K562 (cell line): ENCODE measurements at regions not wholly inside any gene's neighbourhood (a gene's known extent, or its start where the extent isn't known, plus 50 kb on each side); places are given as distances from the start of the nearest gene placed in this dataset.

ENCODE experiments used
- ARNT ChIP-seq, 2 experiments: fragments of 450-650 bp; IDR thresholded peaks; 2 replicates each; pipeline ENCODE4 v1.6.1; 2016; ENCODE audit warnings: mild to moderate bottlenecking in 1 of 2
- CBX2 ChIP-seq: fragments of 200-600 bp; sonication (generic); IDR thresholded peaks from one replicate; pipeline ENCODE4 v1.6.1; 2012; ENCODE audit warnings: mild to moderate bottlenecking, low read length, inconsistent platforms; ENCODE audit not compliant: insufficient read depth, poor library complexity, severe bottlenecking
- CBX3 ChIP-seq, 2 experiments: IDR thresholded peaks; 1 replicate in 1 of 2; 2 replicates in 1 of 2; pipeline ENCODE4 v1.6.1; 2012; ENCODE audit warnings: inconsistent platforms in 2 of 2, low read length in 2 of 2, borderline replicate concordance in 1 of 2, control low read depth in 1 of 2
- ESRRA ChIP-seq: fragments of 450-650 bp; IDR thresholded peaks from 2 replicates; pipeline ENCODE4 v1.6.1; 2014; ENCODE audit warnings: low read depth, mild to moderate bottlenecking, moderate library complexity, borderline replicate concordance
- FUS ChIP-seq: fragments of 200-400 bp; formaldehyde crosslinking; optimal IDR thresholded peaks from 2 replicates; pipeline ENCODE3; 2017; ENCODE audit warnings: low read depth, low read length
- GABPA ChIP-seq: fragments of 200-800 bp; sonication (Bioruptor generic); conservative IDR thresholded peaks from 2 replicates; pipeline ENCODE4 v1.6.1; 2016; ENCODE audit warnings: low read depth, missing genetic modification characterization, missing compliant biosample characterization
- GATAD2A ChIP-seq: fragments of 450-650 bp; IDR thresholded peaks from 2 replicates; pipeline ENCODE4 v1.6.1; 2017
- GMEB1 ChIP-seq: fragments of 250-450 bp; sonication (Bioruptor Pico); IDR thresholded peaks from 2 replicates; pipeline ENCODE4 v1.4.0; 2020; ENCODE audit warnings: mild to moderate bottlenecking
- HDAC2 ChIP-seq: fragments of 450-650 bp; IDR thresholded peaks from 2 replicates; pipeline ENCODE4 v1.6.1; 2016; ENCODE audit warnings: mild to moderate bottlenecking
- JUN ChIP-seq, 2 experiments: sonication (generic) in 1 of 2; formaldehyde crosslinking in 1 of 2; IDR thresholded peaks; 2 replicates each; pipeline versions ENCODE4 v1.6.1 to v1.8.0; 2012 to 2022; ENCODE audit warnings: borderline replicate concordance in 2 of 2, mild to moderate bottlenecking in 2 of 2, improper control_type of control experiment in 1 of 2, low read depth in 1 of 2, low read length in 1 of 2, missing genetic modification reagents in 1 of 2
- KLF6 ChIP-seq: fragments of 250-450 bp; sonication (Bioruptor Pico); IDR thresholded peaks from 2 replicates; pipeline ENCODE4 v1.4.0; 2020; ENCODE audit warnings: mild to moderate bottlenecking, moderate library complexity, borderline replicate concordance
- PURB ChIP-seq: sonication (generic); formaldehyde crosslinking; IDR thresholded peaks from 2 replicates; pipeline ENCODE4 v1.9.0; 2021; ENCODE audit warnings: low read depth, mild to moderate bottlenecking, missing genetic modification reagents
- RAD51 ChIP-seq: fragments of 450-650 bp; IDR thresholded peaks from 2 replicates; pipeline ENCODE4 v1.7.1; 2016; ENCODE audit warnings: low read depth, mild to moderate bottlenecking, borderline replicate concordance
- SAP30 ChIP-seq: fragments of 200-600 bp; sonication (generic); IDR thresholded peaks from 2 replicates; pipeline ENCODE4 v1.6.1; 2012; ENCODE audit warnings: borderline replicate concordance, low read depth, mild to moderate bottlenecking, moderate library complexity, low read length, control low read depth, inconsistent platforms; ENCODE audit not compliant: insufficient read depth, poor library complexity, severe bottlenecking
- SMAD2 ChIP-seq: fragments of 150-350 bp; IDR thresholded peaks from 2 replicates; pipeline ENCODE4 v1.6.1; 2014; ENCODE audit warnings: low read depth, mild to moderate bottlenecking, low read length
- SRSF9 ChIP-seq: fragments of 200-400 bp; formaldehyde crosslinking; IDR thresholded peaks from 2 replicates; pipeline ENCODE4 v1.6.1; 2017; ENCODE audit warnings: low read depth, low read length, borderline replicate concordance
- ZNF561 ChIP-seq: fragments of 450-650 bp; formaldehyde crosslinking; conservative IDR thresholded peaks from 2 replicates; pipeline ENCODE4 v1.4.0; 2020; ENCODE audit warnings: mild to moderate bottlenecking, moderate library complexity
- ZNF589 ChIP-seq: fragments of 200-800 bp; sonication (Bioruptor generic); IDR thresholded peaks from 2 replicates; pipeline ENCODE4 v1.6.1; 2016; ENCODE audit warnings: low read depth, missing genetic modification characterization, missing compliant biosample characterization
- TF ChIP-seq, protein P1 (sequence below): fragments of 250-450 bp; sonication (Bioruptor Pico); IDR thresholded peaks from 2 replicates; pipeline ENCODE4 v1.5.0; 2021; ENCODE audit warnings: mild to moderate bottlenecking, borderline replicate concordance
- TF ChIP-seq, protein P2 (sequence below), 2 experiments: IDR thresholded peaks in 1 of 2; conservative IDR thresholded peaks in 1 of 2; 2 replicates each; pipeline ENCODE4 v1.6.1; 2016; ENCODE audit warnings: low read depth in 2 of 2, mild to moderate bottlenecking in 1 of 2, missing compliant biosample characterization in 1 of 2, missing genetic modification characterization in 1 of 2, moderate library complexity in 1 of 2

DNA sequence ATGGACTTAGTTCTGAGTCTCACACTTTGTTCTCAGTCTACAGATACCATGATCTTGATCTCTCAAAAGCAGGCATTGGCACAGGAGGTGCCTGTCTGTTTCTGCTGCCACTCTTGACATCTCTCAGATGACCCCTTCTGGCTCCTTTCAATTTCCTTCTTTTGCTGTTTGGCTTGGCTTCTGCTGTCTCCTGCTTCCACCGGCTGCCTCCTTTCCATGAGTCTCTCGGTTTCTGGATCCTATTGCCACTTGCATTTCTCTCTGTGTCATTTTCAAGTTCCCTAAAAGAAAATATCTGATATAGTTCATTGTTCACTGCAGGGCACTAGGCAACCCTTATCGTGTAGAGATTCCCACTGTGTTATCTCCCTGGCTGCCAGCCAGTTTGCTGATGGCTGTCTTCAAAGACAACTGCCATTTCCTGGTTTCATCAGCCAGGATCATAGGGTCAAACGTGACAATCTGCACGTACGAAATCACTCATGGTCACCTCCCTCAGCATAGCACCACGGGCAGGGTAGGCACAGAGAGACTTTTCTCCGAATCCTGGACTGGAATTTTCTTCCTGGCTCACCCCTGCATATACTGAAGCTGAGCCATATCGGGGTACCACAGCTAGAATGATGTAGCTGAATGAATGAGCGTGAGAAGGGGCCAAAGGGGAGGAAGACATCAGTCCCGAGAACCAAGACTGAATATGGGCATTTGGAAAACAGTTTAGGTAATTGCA is 144.6 kb upstream of the TMEM170B start (continued):
- TF ChIP-seq, protein P1, sequence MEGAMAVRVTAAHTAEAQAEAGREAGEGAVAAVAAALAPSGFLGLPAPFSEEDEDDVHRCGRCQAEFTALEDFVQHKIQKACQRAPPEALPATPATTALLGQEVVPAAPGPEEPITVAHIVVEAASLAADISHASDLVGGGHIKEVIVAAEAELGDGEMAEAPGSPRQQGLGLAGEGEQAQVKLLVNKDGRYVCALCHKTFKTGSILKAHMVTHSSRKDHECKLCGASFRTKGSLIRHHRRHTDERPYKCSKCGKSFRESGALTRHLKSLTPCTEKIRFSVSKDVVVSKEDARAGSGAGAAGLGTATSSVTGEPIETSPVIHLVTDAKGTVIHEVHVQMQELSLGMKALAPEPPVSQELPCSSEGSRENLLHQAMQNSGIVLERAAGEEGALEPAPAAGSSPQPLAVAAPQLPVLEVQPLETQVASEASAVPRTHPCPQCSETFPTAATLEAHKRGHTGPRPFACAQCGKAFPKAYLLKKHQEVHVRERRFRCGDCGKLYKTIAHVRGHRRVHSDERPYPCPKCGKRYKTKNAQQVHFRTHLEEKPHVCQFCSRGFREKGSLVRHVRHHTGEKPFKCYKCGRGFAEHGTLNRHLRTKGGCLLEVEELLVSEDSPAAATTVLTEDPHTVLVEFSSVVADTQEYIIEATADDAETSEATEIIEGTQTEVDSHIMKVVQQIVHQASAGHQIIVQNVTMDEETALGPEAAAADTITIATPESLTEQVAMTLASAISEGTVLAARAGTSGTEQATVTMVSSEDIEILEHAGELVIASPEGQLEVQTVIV = no peak
- TF ChIP-seq, protein P2, sequence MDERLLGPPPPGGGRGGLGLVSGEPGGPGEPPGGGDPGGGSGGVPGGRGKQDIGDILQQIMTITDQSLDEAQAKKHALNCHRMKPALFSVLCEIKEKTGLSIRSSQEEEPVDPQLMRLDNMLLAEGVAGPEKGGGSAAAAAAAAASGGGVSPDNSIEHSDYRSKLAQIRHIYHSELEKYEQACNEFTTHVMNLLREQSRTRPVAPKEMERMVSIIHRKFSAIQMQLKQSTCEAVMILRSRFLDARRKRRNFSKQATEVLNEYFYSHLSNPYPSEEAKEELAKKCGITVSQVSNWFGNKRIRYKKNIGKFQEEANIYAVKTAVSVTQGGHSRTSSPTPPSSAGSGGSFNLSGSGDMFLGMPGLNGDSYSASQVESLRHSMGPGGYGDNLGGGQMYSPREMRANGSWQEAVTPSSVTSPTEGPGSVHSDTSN (CRISPR knock-in tag; IDR thresholded peaks at IDR 0.05; ENCODE audit: low read depth) = no peak
- TF ChIP-seq, protein P2 (tag; conservative IDR thresholded peaks at IDR 0.05; ENCODE audit: low read depth) = peak; percentile 51; the same call in 1 of the 2 replicates
- TF ChIP-seq ESRRA = peak; percentile 58; the same call in 1 of the 2 replicates
- no peak for TF ChIP-seq PURB
- no peak for TF ChIP-seq GATAD2A
- TF ChIP-seq ARNT (IDR thresholded peaks at IDR 0.05) = peak in 1 of 2 experiments; percentile 83; a peak in 1 of 4 replicates
- no peak for TF ChIP-seq FUS
- TF ChIP-seq GABPA = peak; percentile 67
- TF ChIP-seq SAP30 = no peak
- no peak for TF ChIP-seq RAD51
- TF ChIP-seq ZNF589 = peak; percentile 74
- no peak for TF ChIP-seq SMAD2
- TF ChIP-seq KLF6 (CRISPR knock-in tag) = peak; percentile 79; the same call in 1 of the 2 replicates
- no peak for TF ChIP-seq CBX2
- TF ChIP-seq ZNF561 = 0 out of 2 replicates have a peak, but pooled peaks have one; percentile 42
- TF ChIP-seq CBX3 (IDR thresholded peaks at IDR 0.05; ENCODE audit: borderline replicate concordance in 1 of 2, low read length in 2 of 2) = no peak
- TF ChIP-seq HDAC2 = peak; percentile 48; the same call in 1 of the 2 replicates
- peak; percentile 7; the same call in 1 of the 2 replicates for TF ChIP-seq JUN (IDR thresholded peaks at IDR 0.05; ENCODE audit: borderline replicate concordance, low read depth, low read length)
- no peak for TF ChIP-seq JUN (CRISPR knock-in tag; IDR thresholded peaks at IDR 0.05; ENCODE audit: borderline replicate concordance)
- TF ChIP-seq GMEB1 = peak; percentile 66
- TF ChIP-seq SRSF9 = no peak
